Dermis blood vessel endothelial cell (primary cell): ENCODE measurements at regions not wholly inside any gene's neighbourhood (a gene's known extent, or its start where the extent isn't known, plus 50 kb on each side); places are given as distances from the start of the nearest gene placed in this dataset.
"Not testable (repeated sequence)": the region's sequence is repeated elsewhere in the genome, so short reads cannot be mapped to it uniquely, and the experiment has no call there.

Source experiments
- DNase-seq: peaks from one replicate; pipeline ENCODE4 v3.0.0; 2010

- no peak for DNase-seq
These were observed 1440.2 kb upstream of the ACO1 start for GRCh38 chr9:30944225-30944569.

- no peak for DNase-seq
These were observed 1439.6 kb upstream of the ACO1 start for GRCh38 chr9:30944741-30945280.

- DNase-seq = no peak
These were observed 1420.1 kb upstream of the ACO1 start for GRCh38 chr9:30964332-30964731.

GRCh38 chr9:30967476-30967875 lies 1417.0 kb upstream of the ACO1 start:
- DNase-seq = no peak

GRCh38 chr9:30970186-30970585 lies 1414.3 kb upstream of the ACO1 start:
- DNase-seq = no peak

- no peak for DNase-seq
These were observed 1413.6 kb upstream of the ACO1 start for GRCh38 chr9:30970812-30971211.

- no peak for DNase-seq
These were observed 1411.8 kb upstream of the ACO1 start for GRCh38 chr9:30972654-30973053.

- DNase-seq = no peak
These were observed 1406.5 kb upstream of the ACO1 start for GRCh38 chr9:30977965-30978364.

- DNase-seq = no peak
These were observed 1402.1 kb upstream of the ACO1 start for GRCh38 chr9:30982301-30982700.

GRCh38 chr9:30995956-30996738 lies 1388.3 kb upstream of the ACO1 start:
- no peak for DNase-seq

GRCh38 chr9:30996761-30997160 lies 1387.7 kb upstream of the ACO1 start:
- no peak for DNase-seq

- no peak for DNase-seq
These were observed 1387.2 kb upstream of the ACO1 start for GRCh38 chr9:30997291-30997690.

GRCh38 chr9:31005086-31005665 lies 1379.3 kb upstream of the ACO1 start:
- DNase-seq = no peak

- DNase-seq = no peak
These were observed 1371.1 kb upstream of the ACO1 start for GRCh38 chr9:31013371-31013770.

- DNase-seq = no peak
These were observed 1360.6 kb upstream of the ACO1 start for GRCh38 chr9:31023847-31024246.

- no peak for DNase-seq
These were observed 1356.8 kb upstream of the ACO1 start for GRCh38 chr9:31027678-31028077.

GRCh38 chr9:31028137-31028536 lies 1356.3 kb upstream of the ACO1 start:
- DNase-seq = no peak

GRCh38 chr9:31030741-31031202 lies 1353.7 kb upstream of the ACO1 start:
- DNase-seq = no peak

GRCh38 chr9:31032206-31032605 lies 1352.2 kb upstream of the ACO1 start:
- no peak for DNase-seq

GRCh38 chr9:31034311-31034710 lies 1350.1 kb upstream of the ACO1 start:
- peak; percentile 0 for DNase-seq

GRCh38 chr9:31040564-31040963 lies 1343.9 kb upstream of the ACO1 start:
- no peak for DNase-seq

- no peak for DNase-seq
These were observed 1338.6 kb upstream of the ACO1 start for GRCh38 chr9:31045810-31046209.

- not testable (repeated sequence) for DNase-seq
These were observed 1322.9 kb upstream of the ACO1 start for GRCh38 chr9:31061592-31061991.

- DNase-seq = no peak
These were observed 1318.8 kb upstream of the ACO1 start for GRCh38 chr9:31065691-31066090.
